RWPE1 (cell line): ENCODE measurements at regions not wholly inside any gene's neighbourhood (a gene's known extent, or its start where the extent isn't known, plus 50 kb on each side); places are given as distances from the start of the nearest gene placed in this dataset.

ENCODE experiments used
- CTCF ChIA-PET: fragments of 350-600 bp; sonication (Branson Sonifier 250); formaldehyde crosslinking; extraction: SDS; loops from one replicate; lab custom pipeline; 2021; lab: Yijun Ruan, JAX
- POLR2A ChIA-PET: fragments of 400-600 bp; formaldehyde crosslinking; extraction: SDS; loops from one replicate; lab custom pipeline; 2020; ENCODE audit warnings: antibody characterized with exemption; ENCODE audit not compliant: low non-redundant PET; lab: Yijun Ruan, JAX
- DNase-seq: peaks from one replicate; pipeline ENCODE4 v3.0.0; 2012; ENCODE audit warnings: low spot score
- H3K27ac ChIP-seq: fragments of 450-650 bp; 2 replicates; pipeline ENCODE4 v1.5.1; 2017
- CTCF ChIP-seq: fragments of 450-650 bp; conservative IDR thresholded peaks from 2 replicates; pipeline ENCODE4 v1.5.1; 2017; ENCODE audit warnings: low read depth, mild to moderate bottlenecking

- H3K27ac ChIP-seq: no peak overlapping the region
- ChIA-PET CTCF (no interaction called here), POLR2A (no interaction called here)
- no peak for DNase-seq
- no peak for TF ChIP-seq CTCF
These were observed 339.4 kb downstream of the CHSY3 start for GRCh38 chr5:130243641-130244040.

- ChIA-PET POLR2A (no interaction called here), CTCF (interaction anchor here (0.6 to 0.7 kb wide), 2 partner anchors 171 to 319 kb away, joined by 3 read pairs; no protein-coding TSS in a partner anchor)
- DNase-seq: no peak
- TF ChIP-seq CTCF: no peak
- H3K27ac ChIP-seq: no peak overlapping the region
These were observed 333.5 kb downstream of the CHSY3 start for GRCh38 chr5:130237721-130238120.
